SU-DHL-6 (cell line): ENCODE measurements at regions not wholly inside any gene's neighbourhood (a gene's known extent, or its start where the extent isn't known, plus 50 kb on each side); places are given as distances from the start of the nearest gene placed in this dataset.

Experiments used
- H2AFZ ChIP-seq: fragments of 200-600 bp; sonication (generic); 2 replicates; pipeline ENCODE4 v1.6.1; 2014; ENCODE audit warnings: low read depth, mild to moderate bottlenecking, moderate library complexity, mixed read lengths, antibody characterized with exemption, low read length; ENCODE audit not compliant: severe bottlenecking
- H3F3A ChIP-seq: fragments of 200-600 bp; shearing (Covaris generic); 2 replicates; pipeline ENCODE4 v1.6.0; 2016; ENCODE audit warnings: antibody characterized with exemption, mild to moderate bottlenecking; ENCODE audit not compliant: insufficient read depth
- H3K27ac ChIP-seq: fragments of 200-600 bp; sonication (generic); 2 replicates; pipeline ENCODE4 v1.5.1; 2016; ENCODE audit warnings: low read depth, mild to moderate bottlenecking, low read length, moderate library complexity, mixed read lengths
- H3K27me3 ChIP-seq: fragments of 200-600 bp; sonication (generic), shearing (Covaris generic); 2 replicates; pipeline ENCODE4 v1.6.0; 2014; ENCODE audit warnings: mild to moderate bottlenecking, low read length
- H3K36me3 ChIP-seq: fragments of 200-600 bp; sonication (generic); 2 replicates; pipeline ENCODE4 v1.6.1; 2014; ENCODE audit warnings: mild to moderate bottlenecking, low read length, mixed read lengths
- H3K4me2 ChIP-seq: fragments of 300-600, 200-600 bp; shearing (Covaris generic), sonication (generic); 2 replicates; pipeline ENCODE4 v1.6.0; 2014; ENCODE audit warnings: low read length, low read depth, mild to moderate bottlenecking; ENCODE audit not compliant: poor library complexity, severe bottlenecking
- H3K4me3 ChIP-seq: fragments of 200-600 bp; sonication (generic); 2 replicates; pipeline ENCODE4 v1.5.1; 2014; ENCODE audit warnings: antibody characterized with exemption, low read length, mild to moderate bottlenecking, mixed read lengths; ENCODE audit not compliant: insufficient read depth, poor library complexity, severe bottlenecking
- H3K79me2 ChIP-seq: fragments of 200-600 bp; sonication (generic); 2 replicates; pipeline ENCODE4 v1.6.1; 2014; ENCODE audit warnings: mild to moderate bottlenecking, low read length, moderate library complexity; ENCODE audit not compliant: insufficient read depth
- H3K9ac ChIP-seq: fragments of 200-600 bp; sonication (generic); 2 replicates; pipeline ENCODE4 v1.7.0; 2014; ENCODE audit warnings: mild to moderate bottlenecking, low read length
- H3K9me2 ChIP-seq: fragments of 200-600 bp; sonication (generic); replicated peaks from 2 replicates; pipeline ENCODE4 v1.6.1; 2014; ENCODE audit warnings: low read length; ENCODE audit not compliant: insufficient read depth
- H3K9me3 ChIP-seq: fragments of 200-600 bp; sonication (generic); 2 replicates; pipeline ENCODE4 v1.6.1; 2014; ENCODE audit warnings: low read length, mixed read lengths; ENCODE audit not compliant: insufficient read depth
- H4K20me1 ChIP-seq: fragments of 200-600 bp; sonication (generic); 2 replicates; pipeline ENCODE4 v1.6.1; 2014; ENCODE audit warnings: low read depth, mild to moderate bottlenecking, antibody characterized with exemption, low read length, moderate library complexity, mixed read lengths
- CTCF ChIP-seq: fragments of 200-600 bp; sonication (generic); IDR thresholded peaks from one replicate; pipeline ENCODE4 v1.5.1; 2017; ENCODE audit warnings: antibody characterized with exemption, mild to moderate bottlenecking, low read length, moderate library complexity; ENCODE audit not compliant: insufficient read depth, poor library complexity, severe bottlenecking
- EZH2phosphoT487 ChIP-seq: fragments of 200-600 bp; sonication (generic), shearing (Covaris generic); conservative IDR thresholded peaks from 2 replicates; pipeline ENCODE4 v1.6.1; 2018; ENCODE audit warnings: mild to moderate bottlenecking, antibody characterized with exemption, low read length, moderate library complexity, mixed read lengths

- no peak for TF ChIP-seq CTCF
- no peak for TF ChIP-seq EZH2phosphoT487
These were observed 249.8 kb upstream of the ZNF608 start for GRCh38 chr5:124996023-124996763.

GRCh38 chr5:124996764-124997077 is 250.3 kb upstream of the ZNF608 start:
- Histone ChIP-seq H2AFZ (no peak overlapping the region), H3K36me3 (no peaks in the 10 kb centered on the region), H3K27me3 (no peaks in the 10 kb centered on the region), H4K20me1 (no peaks in the 10 kb centered on the region), H3F3A (peaks cover 43% of the 10 kb centered on the region), H3K27ac (0 out of 2 replicates have a peak overlapping the region, but pooled peaks have one; percentile 10), H3K79me2 (no peaks in the 10 kb centered on the region), H3K9ac (no peak overlapping the region), H3K4me2 (no peak overlapping the region), H3K9me3 (no peaks in the 10 kb centered on the region), H3K4me3 (no peak overlapping the region), H3K9me2 (no peaks in the 10 kb centered on the region)
- no peak for TF ChIP-seq CTCF
- no peak for TF ChIP-seq EZH2phosphoT487

More at GRCh38 chr5:124996023-124996763, 249.8 kb upstream of the ZNF608 start:
- Histone ChIP-seq H2AFZ (no peak overlapping the region), H3F3A (peaks cover 39% of the 10 kb centered on the region), H3K36me3 (no peaks in the 10 kb centered on the region), H3K4me3 (no peak overlapping the region), H3K9ac (no peak overlapping the region), H4K20me1 (no peaks in the 10 kb centered on the region), H3K9me2 (no peaks in the 10 kb centered on the region), H3K27me3 (no peaks in the 10 kb centered on the region), H3K9me3 (no peaks in the 10 kb centered on the region), H3K4me2 (no peak overlapping the region), H3K79me2 (no peaks in the 10 kb centered on the region), H3K27ac (no peak overlapping the region)

GRCh38 chr5:124997186-124997893 is 250.9 kb upstream of the ZNF608 start:
- Histone ChIP-seq H3F3A (peaks cover 49% of the 10 kb centered on the region), H3K27ac (peak overlapping the region; percentile 100), H3K36me3 (no peaks in the 10 kb centered on the region), H3K9me2 (no peaks in the 10 kb centered on the region), H3K79me2 (no peaks in the 10 kb centered on the region), H3K4me2 (no peak overlapping the region), H4K20me1 (no peaks in the 10 kb centered on the region), H2AFZ (no peak overlapping the region), H3K4me3 (no peak overlapping the region), H3K9ac (no peak overlapping the region), H3K9me3 (no peaks in the 10 kb centered on the region), H3K27me3 (no peaks in the 10 kb centered on the region)
- TF ChIP-seq EZH2phosphoT487 (no peak), CTCF (no peak)
